GM21423 (cell line): ENCODE measurements at regions not wholly inside any gene's neighbourhood (a gene's known extent, or its start where the extent isn't known, plus 50 kb on each side); places are given as distances from the start of the nearest gene placed in this dataset.
"Not testable (repeated sequence)": the region's sequence is repeated elsewhere in the genome, so short reads cannot be mapped to it uniquely, and the experiment has no call there.

Source experiments
- ATAC-seq: cut with Tn5 transposase; IDR thresholded peaks from one replicate; pipeline ENCODE4 v1.9.1; 2021; ENCODE audit warnings: mild to moderate bottlenecking, moderate library complexity; ENCODE audit not compliant: unreplicated experiment

DNA sequence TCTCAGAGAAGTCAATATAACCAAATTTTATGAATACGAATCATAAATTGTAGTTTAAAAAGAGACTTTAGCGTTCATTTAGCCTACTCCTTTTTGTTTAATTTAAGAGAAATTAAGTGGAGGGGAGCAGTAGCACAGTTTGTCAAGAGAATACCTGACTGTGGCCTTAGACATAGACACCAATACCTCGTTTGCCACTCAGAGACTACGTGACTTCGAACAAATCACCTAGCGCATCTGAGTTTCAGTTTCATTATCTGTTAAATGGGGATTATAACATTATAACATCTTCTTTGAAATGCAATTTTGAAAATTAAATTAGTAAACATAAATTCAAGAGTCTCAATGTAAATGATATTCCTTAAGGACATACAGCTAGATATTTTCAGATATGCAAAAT, 581.5 kb upstream of the VRK2 start:
- no peak for ATAC-seq

- ATAC-seq = no peak
Observed at GRCh38 chr2:57465967-57466366, 580.6 kb upstream of the VRK2 start.

DNA sequence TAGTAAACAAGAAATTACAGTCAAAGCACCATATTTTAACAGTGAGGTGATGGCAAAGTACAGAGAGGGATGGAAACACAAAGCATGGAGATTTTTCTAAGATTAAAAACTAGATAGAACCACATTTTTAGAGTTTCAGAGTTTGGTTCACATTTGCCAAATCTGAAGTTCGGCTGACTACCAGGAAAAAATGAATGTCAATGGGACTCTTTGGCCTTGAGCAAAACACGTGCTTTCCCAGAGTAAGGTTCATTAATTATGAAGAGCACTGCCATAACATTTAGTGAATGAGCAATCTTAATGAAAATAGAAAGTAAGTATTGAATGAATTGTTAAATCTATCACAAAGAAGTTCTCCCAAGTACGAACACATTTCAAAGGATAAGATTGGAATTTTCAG, 571.2 kb upstream of the VRK2 start:
- ATAC-seq = no peak

GRCh38 chr2:57479981-57480380, 566.6 kb upstream of the VRK2 start:
- ATAC-seq = no peak

- no peak for ATAC-seq
Observed at GRCh38 chr2:57488061-57488460, 558.5 kb upstream of the VRK2 start.

DNA sequence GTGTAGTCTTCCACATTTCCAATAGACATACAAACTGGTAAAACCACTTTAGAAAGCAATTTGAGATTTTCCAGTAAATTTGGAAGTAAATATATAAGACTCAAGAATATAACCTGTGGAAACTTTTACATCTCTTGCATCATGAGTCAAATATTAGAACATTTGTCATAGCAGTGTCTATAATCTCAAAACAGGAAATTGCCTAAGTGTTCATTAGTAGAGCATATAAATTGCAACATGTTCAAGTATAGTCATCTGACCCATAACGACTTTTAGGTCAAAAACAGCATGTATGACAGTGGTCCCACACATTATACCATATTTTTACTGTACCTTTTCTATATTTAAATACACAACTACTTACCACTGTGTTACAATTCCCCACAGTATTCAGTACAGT, 555.9 kb upstream of the VRK2 start:
- ATAC-seq = no peak

DNA sequence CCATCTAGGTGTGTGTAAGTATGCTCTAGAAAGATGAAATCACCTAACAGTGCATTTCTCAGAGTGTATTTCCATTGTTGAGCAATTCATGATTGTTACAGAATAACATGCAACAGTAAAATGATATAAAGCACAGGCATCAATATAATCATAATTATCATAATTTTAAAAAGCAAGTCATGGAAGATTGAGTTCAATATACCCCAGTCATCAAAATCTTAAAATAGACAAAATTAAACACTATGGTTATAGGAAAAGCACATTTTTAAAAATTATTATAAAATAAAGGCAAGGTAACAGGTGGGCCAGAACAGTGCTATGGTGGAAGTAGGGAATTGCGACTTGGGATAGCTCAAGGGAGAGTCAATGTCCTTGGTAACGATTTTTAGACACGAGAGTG, 555.4 kb upstream of the VRK2 start:
- ATAC-seq = no peak

DNA sequence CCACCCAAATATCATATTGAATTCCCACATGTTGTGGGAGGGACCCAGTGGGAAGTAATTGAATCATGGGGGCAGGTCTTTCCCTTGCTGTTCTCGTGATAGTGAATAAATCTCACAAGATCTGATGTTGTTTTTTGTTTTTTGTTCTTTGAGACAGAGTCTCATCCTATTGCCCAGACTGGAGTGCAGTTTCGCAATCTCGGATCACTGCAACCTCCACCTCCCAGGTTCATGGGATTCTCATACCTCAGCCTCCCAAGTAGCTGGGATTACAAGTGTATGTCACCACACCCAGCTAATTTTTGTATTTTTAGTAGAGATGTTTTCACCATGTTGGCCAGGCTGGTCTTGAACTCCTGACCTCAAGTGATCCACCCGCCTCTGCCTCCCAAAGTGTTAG, 552.6 kb upstream of the VRK2 start:
- not testable (repeated sequence) for ATAC-seq

- peak; percentile 77 for ATAC-seq
Observed at GRCh38 chr2:57497489-57498096, 549.0 kb upstream of the VRK2 start.

- no peak for ATAC-seq
Observed at GRCh38 chr2:57504787-57505186, 541.8 kb upstream of the VRK2 start.

- no peak for ATAC-seq
Observed at GRCh38 chr2:57509189-57509588, 537.4 kb upstream of the VRK2 start.

DNA sequence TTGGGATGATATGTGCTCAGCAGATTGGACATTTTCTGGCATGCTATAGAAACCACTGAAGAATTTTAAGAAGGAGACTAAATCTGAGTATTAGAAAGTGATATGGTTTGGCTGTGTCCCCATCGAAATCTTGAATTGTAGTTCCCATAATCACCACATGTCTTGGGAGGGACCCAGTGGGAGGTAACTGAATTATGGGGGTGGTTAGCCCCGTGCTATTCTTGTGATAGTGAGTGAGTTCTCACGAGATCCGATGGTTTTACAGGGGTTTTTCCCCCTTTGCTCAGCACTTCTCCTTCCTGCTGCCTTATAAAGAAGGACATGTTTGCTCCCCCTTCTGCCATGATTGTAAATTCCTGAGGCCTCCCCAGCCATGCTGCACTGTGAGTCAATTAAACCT, 535.9 kb upstream of the VRK2 start:
- ATAC-seq = no peak

- ATAC-seq = no peak
Observed at GRCh38 chr2:57515366-57515765, 531.2 kb upstream of the VRK2 start.

DNA sequence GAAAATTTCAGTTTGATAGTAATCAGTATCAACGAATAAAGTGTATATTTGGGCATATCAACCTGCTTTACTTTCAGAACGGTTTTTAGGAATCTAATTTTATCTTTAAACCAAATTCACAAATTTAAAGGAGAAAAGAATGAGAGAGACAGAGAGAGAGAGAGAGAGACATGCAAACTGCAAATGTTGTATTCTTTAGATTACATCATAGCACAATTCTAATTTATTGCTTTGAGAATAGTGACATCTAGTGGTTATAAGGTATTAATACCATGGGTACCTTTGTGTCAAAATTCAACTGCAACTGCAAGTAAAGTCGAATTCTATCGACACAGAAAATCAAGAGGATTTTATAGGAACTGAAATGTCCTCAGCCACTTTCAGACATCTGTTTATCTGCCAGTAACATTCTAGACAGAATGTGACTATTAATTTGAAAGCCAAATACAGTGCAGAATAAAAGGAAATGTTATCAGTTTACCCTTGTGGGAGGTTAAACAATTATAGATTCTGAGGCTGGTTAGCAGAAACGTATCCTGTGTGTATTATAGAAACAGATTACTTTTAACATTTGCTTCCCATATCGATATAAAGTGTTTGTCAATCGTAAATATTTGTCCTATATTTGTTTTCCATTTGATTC, 529.8 kb upstream of the VRK2 start:
- peak; percentile 81 for ATAC-seq

DNA sequence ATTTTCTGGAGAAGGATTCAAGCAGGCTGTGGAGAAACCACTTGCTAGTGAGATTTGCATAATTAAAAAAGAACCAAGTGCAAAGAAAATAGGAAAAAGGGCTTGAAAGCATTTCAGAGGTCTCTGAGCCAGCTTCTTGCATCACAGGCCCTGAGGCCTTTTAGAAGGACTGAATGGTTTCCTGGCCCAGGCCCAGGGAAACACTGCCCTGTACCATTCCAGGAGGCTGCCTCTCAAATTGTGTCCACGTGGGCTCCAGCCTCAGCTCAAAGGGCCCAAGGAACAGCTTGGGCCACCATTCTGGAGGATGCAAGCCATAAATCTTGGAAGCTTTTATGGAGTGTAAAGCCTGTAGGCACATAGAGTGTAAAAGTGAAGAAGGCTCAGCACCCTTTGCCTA, 523.3 kb upstream of the VRK2 start:
- no peak for ATAC-seq

GRCh38 chr2:57527685-57528084, 518.9 kb upstream of the VRK2 start:
- no peak for ATAC-seq

DNA sequence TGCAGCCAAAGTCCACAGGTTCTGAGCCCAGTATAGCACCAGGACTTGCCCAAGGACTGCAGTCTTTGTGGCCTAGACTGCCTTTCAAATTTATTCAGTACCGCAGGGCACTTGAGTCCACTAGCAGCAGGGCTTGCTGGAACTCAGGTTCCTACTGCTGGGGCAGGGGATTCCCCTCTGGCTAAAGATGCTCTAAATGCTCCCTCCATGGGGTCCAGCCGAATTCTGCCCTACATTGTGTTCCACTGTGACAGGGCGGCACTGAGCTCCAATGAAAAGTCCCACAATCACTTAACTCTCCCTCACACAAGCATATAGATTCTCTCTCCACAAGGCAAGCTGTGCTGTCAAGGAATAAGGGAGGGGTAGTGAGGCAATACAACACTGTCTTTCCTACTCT, 518.1 kb upstream of the VRK2 start:
- ATAC-seq = no peak

DNA sequence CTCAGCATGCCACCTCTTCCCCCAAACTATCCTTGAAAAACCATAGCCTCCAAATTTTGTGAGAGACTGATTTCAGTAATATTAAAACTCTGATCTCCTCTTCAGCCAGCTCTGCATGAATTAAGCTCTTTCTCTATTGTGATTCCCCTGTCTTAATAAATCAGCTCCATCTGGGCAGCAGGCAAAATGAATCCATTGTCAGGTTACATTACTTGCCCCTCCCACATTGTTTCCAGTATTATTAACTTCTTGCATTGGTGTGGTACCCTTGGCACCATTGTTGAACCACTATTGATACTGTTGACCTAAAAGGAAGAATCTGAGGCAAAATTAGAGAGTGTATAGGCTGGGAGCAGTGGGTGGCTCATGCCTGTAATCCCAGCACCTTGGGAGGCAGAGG, 512.2 kb upstream of the VRK2 start:
- no peak for ATAC-seq

- ATAC-seq = no peak
Observed at GRCh38 chr2:57536535-57537231, 509.9 kb upstream of the VRK2 start.

DNA sequence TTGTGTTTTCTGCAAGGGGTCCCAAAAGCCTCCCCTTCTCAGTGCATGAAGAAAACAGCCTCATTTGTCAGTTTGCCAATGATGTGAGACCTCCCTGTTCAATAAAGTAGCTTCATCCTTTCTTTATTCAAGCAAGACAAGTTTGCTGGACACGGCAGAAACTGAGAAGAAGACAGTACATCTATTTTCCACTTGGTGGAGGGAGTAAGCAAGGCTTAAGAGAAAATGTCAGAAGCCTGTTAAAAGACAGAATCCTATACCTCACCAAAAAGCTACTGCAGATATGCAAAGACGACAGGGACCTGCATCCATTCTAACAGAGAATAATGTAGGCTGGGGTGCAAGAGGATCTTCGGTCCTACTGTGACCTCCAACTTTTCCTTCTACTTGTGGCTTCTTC, 506.8 kb upstream of the VRK2 start:
- no peak for ATAC-seq

- ATAC-seq = no peak
Observed at GRCh38 chr2:57542081-57542480, 504.5 kb upstream of the VRK2 start.

GRCh38 chr2:57543211-57543610, 503.4 kb upstream of the VRK2 start:
- no peak for ATAC-seq
